CD4-positive, alpha-beta T cell treated with Interleukin-6 at 100 ng/mL for 8 hours (primary cell): ENCODE measurements at regions not wholly inside any gene's neighbourhood (a gene's known extent, or its start where the extent isn't known, plus 50 kb on each side); places are given as distances from the start of the nearest gene placed in this dataset.

Experiments used
- DNase-seq: peaks from one replicate; pipeline ENCODE4 v3.0.0-alpha.2; 2020; ENCODE audit warnings: mixed read lengths, low spot score

GRCh38 chr2:41913921-41914609 lies 133.8 kb upstream of the PKDCC start:
- no peak for DNase-seq

GRCh38 chr2:41914936-41915335 lies 132.9 kb upstream of the PKDCC start:
- no peak for DNase-seq

GRCh38 chr2:41916177-41916576 lies 131.6 kb upstream of the PKDCC start:
- no peak for DNase-seq

- no peak for DNase-seq
These were observed 130.2 kb upstream of the PKDCC start for GRCh38 chr2:41917587-41917986.

GRCh38 chr2:41919135-41919534 lies 128.7 kb upstream of the PKDCC start:
- no peak for DNase-seq

GRCh38 chr2:41920181-41920580 lies 127.6 kb upstream of the PKDCC start:
- DNase-seq, result no peak

GRCh38 chr2:41920812-41921211 lies 127.0 kb upstream of the PKDCC start:
- DNase-seq, result no peak

GRCh38 chr2:41922177-41922576 lies 125.6 kb upstream of the PKDCC start:
- DNase-seq, result no peak

GRCh38 chr2:41923156-41923786 lies 124.5 kb upstream of the PKDCC start:
- DNase-seq, result no peak

- DNase-seq, result no peak
These were observed 123.8 kb upstream of the PKDCC start for GRCh38 chr2:41924024-41924423.

GRCh38 chr2:41924709-41925408 lies 123.0 kb upstream of the PKDCC start:
- DNase-seq, result no peak

- no peak for DNase-seq
These were observed 122.1 kb upstream of the PKDCC start for GRCh38 chr2:41925712-41926111.

- no peak for DNase-seq
These were observed 120.9 kb upstream of the PKDCC start for GRCh38 chr2:41926614-41927580.

- no peak for DNase-seq
These were observed 120.1 kb upstream of the PKDCC start for GRCh38 chr2:41927581-41928264.

- DNase-seq, result no peak
These were observed 119.3 kb upstream of the PKDCC start for GRCh38 chr2:41928526-41928925.

GRCh38 chr2:41930807-41931566 lies 116.8 kb upstream of the PKDCC start:
- DNase-seq, result no peak

- DNase-seq, result no peak
These were observed 115.4 kb upstream of the PKDCC start for GRCh38 chr2:41932241-41933045.

- no peak for DNase-seq
These were observed 114.8 kb upstream of the PKDCC start for GRCh38 chr2:41933046-41933420.

GRCh38 chr2:41933585-41934320 lies 114.1 kb upstream of the PKDCC start:
- no peak for DNase-seq
